ENCODE measurements at regions not wholly inside any gene's neighbourhood (a gene's known extent, or its start where the extent isn't known, plus 50 kb on each side); places are given as distances from the start of the nearest gene placed in this dataset.

GRCh38 chr12:27879708-27880107 is 92.8 kb downstream of the PTHLH start:
- TF ChIP-seq STAT3 (IDR thresholded peaks at IDR 0.05; ENCODE audit: low read depth, low read length), result no peak
- no peak for TF ChIP-seq ZNF384 (IDR thresholded peaks at IDR 0.05; ENCODE audit: borderline replicate concordance, low read depth, low read length)
- TF ChIP-seq CBFB (IDR thresholded peaks at IDR 0.05; ENCODE audit: low read depth), result no peak
- no peak for TF ChIP-seq IRF5 (IDR thresholded peaks at IDR 0.05; ENCODE audit: borderline replicate concordance)
- Histone ChIP-seq H3K4me3 (no peak overlapping the region), H3K4me2 (ENCODE audit: control insufficient read depth, insufficient read depth) (no peak overlapping the region), H3K9me3 (replicated peaks; ENCODE audit: control insufficient read depth, insufficient read depth, low read length) (no peaks in the 10 kb centered on the region), H3K36me3 (ENCODE audit: control insufficient read depth in 2 of 2, insufficient read depth in 2 of 2, low read length in 1 of 2) (no peaks in the 10 kb centered on the region), H3K27me3 (replicated peaks in 1 of 2; ENCODE audit: control insufficient read depth in 2 of 2, insufficient read depth in 2 of 2, low read length in 1 of 2) (no peaks in the 10 kb centered on the region), H3K79me2 (ENCODE audit: control insufficient read depth, insufficient read depth, low read length) (no peaks in the 10 kb centered on the region), H4K20me1 (ENCODE audit: control insufficient read depth, insufficient read depth) (no peaks in the 10 kb centered on the region), H3K4me1 (ENCODE audit: control insufficient read depth, insufficient read depth, low read length) (no peaks in the 10 kb centered on the region), H3K9ac (ENCODE audit: control insufficient read depth, insufficient read depth, low read length) (no peak overlapping the region), H2AFZ (ENCODE audit: control insufficient read depth, low read depth, low read length) (no peak overlapping the region), H3K27ac (ENCODE audit: control insufficient read depth, insufficient read depth) (no peak overlapping the region)
- no peak for DNase-seq (ENCODE audit: low read depth, low spot score)
- no TSS peak for BruUV-seq (replicated peaks)
- RAD21 ChIA-PET (ENCODE audit: unreplicated experiment), result no interaction called here
- no peak for ATAC-seq
- intact Hi-C loops (cut with micrococcal nuclease; ENCODE audit: unreplicated experiment) (no loop called here), in situ Hi-C loops (cut with MboI) (no loop called here)
- POLR2A ChIA-PET, result no interaction called here
- CTCF ChIA-PET, result interaction anchor here (0.6 kb wide), 1 partner anchor 1120 kb away, joined by 3 read pairs; no protein-coding TSS in a partner anchor
- SMC1A ChIA-PET (ENCODE audit: uncharacterized antibody, unreplicated experiment), result no interaction called here
- FAIRE-seq, result no peak

GRCh38 chr12:27875677-27876076 is 95.6 kb upstream of the MANSC4 start:
- SMC1A ChIA-PET (ENCODE audit: uncharacterized antibody, unreplicated experiment), result no interaction called here
- Histone ChIP-seq H3K27me3 (replicated peaks in 1 of 2; ENCODE audit: control insufficient read depth in 2 of 2, insufficient read depth in 2 of 2, low read length in 1 of 2) (no peaks in the 10 kb centered on the region), H3K27ac (ENCODE audit: control insufficient read depth, insufficient read depth) (no peak overlapping the region), H4K20me1 (ENCODE audit: control insufficient read depth, insufficient read depth) (no peaks in the 10 kb centered on the region), H3K9ac (ENCODE audit: control insufficient read depth, insufficient read depth, low read length) (no peak overlapping the region), H2AFZ (ENCODE audit: control insufficient read depth, low read depth, low read length) (no peak overlapping the region), H3K4me1 (ENCODE audit: control insufficient read depth, insufficient read depth, low read length) (no peaks in the 10 kb centered on the region), H3K4me3 (no peak overlapping the region), H3K9me3 (replicated peaks; ENCODE audit: control insufficient read depth, insufficient read depth, low read length) (no peaks in the 10 kb centered on the region), H3K36me3 (ENCODE audit: control insufficient read depth in 2 of 2, insufficient read depth in 2 of 2, low read length in 1 of 2) (no peaks in the 10 kb centered on the region), H3K4me2 (ENCODE audit: control insufficient read depth, insufficient read depth) (no peak overlapping the region), H3K79me2 (ENCODE audit: control insufficient read depth, insufficient read depth, low read length) (no peaks in the 10 kb centered on the region)
- ATAC-seq (no peak), FAIRE-seq (no peak), DNase-seq (ENCODE audit: low read depth, low spot score) (no peak)
- CTCF ChIA-PET, result interaction anchor here (1.2 kb wide), 1 partner anchor 143 kb away, joined by 3 read pairs; no protein-coding TSS in a partner anchor
- POLR2A ChIA-PET, result no interaction called here
- no TSS peak for BruUV-seq (replicated peaks)
- intact Hi-C loops (cut with micrococcal nuclease; ENCODE audit: unreplicated experiment) (no loop called here), in situ Hi-C loops (cut with MboI) (no loop called here)
- WGBS (ENCODE audit: insufficient coverage, insufficient replicate concordance, low lambda C conversion rate, missing lambda C conversion rate), result 38% methylated on average over 2 of the region's 2 CpGs
- RAD21 ChIA-PET (ENCODE audit: unreplicated experiment), result no interaction called here
- no peak for TF ChIP-seq WRNIP1 (IDR thresholded peaks at IDR 0.05; ENCODE audit: borderline replicate concordance, low read depth, low read length)
- no peak for TF ChIP-seq ASH2L (IDR thresholded peaks at IDR 0.05; ENCODE audit: borderline replicate concordance, low read depth)
- no peak for TF ChIP-seq NFYB (IDR thresholded peaks at IDR 0.05; ENCODE audit: insufficient read depth, low read depth, low read length)
- no peak for TF ChIP-seq NFIC (IDR thresholded peaks at IDR 0.05; ENCODE audit: low read depth, low read length)
- TF ChIP-seq IRF5 (IDR thresholded peaks at IDR 0.05; ENCODE audit: borderline replicate concordance), result no peak
- no peak for TF ChIP-seq CHD2 (IDR thresholded peaks at IDR 0.05; ENCODE audit: borderline replicate concordance, low read depth, low read length)
- TF ChIP-seq SPI1 (IDR thresholded peaks at IDR 0.05; ENCODE audit: borderline replicate concordance, insufficient read depth, low read depth, low read length), result no peak
- TF ChIP-seq MTA2 (IDR thresholded peaks at IDR 0.05; ENCODE audit: low read depth), result no peak
- no peak for TF ChIP-seq ZBTB11 (CRISPR knock-in tag; IDR thresholded peaks at IDR 0.05)

Measured in GM12878 (cell line).